PC-3 (cell line): ENCODE measurements at regions not wholly inside any gene's neighbourhood (a gene's known extent, or its start where the extent isn't known, plus 50 kb on each side); places are given as distances from the start of the nearest gene placed in this dataset.

ENCODE experiments used
- EZH2 ChIP-seq: fragments of 300-600 bp; sonication (generic); IDR thresholded peaks from one replicate; pipeline ENCODE4 v1.6.1; 2017; ENCODE audit warnings: antibody characterized with exemption, mild to moderate bottlenecking, low read length; ENCODE audit not compliant: unreplicated experiment
- TF ChIP-seq, protein P1 (sequence below): fragments of 300-600 bp; sonication (generic); conservative IDR thresholded peaks from 2 replicates; pipeline ENCODE4 v1.5.1; 2017; ENCODE audit warnings: antibody characterized with exemption, low read depth, mild to moderate bottlenecking, low read length

DNA sequence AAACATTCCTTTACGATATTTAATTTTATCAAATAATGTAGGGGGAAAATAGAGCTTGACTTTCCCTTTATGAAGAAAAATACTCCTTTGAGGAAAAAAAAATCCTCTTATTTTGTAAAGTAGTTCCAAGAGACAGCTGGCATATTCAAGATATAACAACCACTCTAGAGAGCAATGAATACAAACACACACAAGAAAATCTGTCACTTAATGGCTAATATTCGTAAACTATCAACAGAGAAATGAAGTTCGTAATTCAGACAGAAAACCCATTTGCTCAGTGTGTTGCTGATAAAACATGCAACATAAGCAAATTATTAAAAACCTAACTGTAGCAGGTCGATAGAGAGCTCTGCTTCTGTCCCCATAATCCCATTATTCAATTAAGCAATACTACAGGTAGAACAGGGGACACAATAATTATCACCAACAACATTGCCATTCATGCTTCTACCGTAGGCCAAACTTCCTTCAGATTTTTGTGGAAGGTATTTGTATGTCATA, 714.4 kb upstream of the MARCKS start:
- TF ChIP-seq, protein P1, sequence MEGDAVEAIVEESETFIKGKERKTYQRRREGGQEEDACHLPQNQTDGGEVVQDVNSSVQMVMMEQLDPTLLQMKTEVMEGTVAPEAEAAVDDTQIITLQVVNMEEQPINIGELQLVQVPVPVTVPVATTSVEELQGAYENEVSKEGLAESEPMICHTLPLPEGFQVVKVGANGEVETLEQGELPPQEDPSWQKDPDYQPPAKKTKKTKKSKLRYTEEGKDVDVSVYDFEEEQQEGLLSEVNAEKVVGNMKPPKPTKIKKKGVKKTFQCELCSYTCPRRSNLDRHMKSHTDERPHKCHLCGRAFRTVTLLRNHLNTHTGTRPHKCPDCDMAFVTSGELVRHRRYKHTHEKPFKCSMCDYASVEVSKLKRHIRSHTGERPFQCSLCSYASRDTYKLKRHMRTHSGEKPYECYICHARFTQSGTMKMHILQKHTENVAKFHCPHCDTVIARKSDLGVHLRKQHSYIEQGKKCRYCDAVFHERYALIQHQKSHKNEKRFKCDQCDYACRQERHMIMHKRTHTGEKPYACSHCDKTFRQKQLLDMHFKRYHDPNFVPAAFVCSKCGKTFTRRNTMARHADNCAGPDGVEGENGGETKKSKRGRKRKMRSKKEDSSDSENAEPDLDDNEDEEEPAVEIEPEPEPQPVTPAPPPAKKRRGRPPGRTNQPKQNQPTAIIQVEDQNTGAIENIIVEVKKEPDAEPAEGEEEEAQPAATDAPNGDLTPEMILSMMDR = no peak
- no peak for TF ChIP-seq EZH2
